Panc1 (cell line): ENCODE measurements at regions not wholly inside any gene's neighbourhood (a gene's known extent, or its start where the extent isn't known, plus 50 kb on each side); places are given as distances from the start of the nearest gene placed in this dataset.

Experiments
- CTCF ChIP-seq: fragments of 450-650 bp; IDR thresholded peaks from 2 replicates; pipeline ENCODE4 v1.5.1; 2017; ENCODE audit warnings: mild to moderate bottlenecking
- POLR2AphosphoS5 ChIP-seq: IDR thresholded peaks from 2 replicates; pipeline ENCODE4 v1.6.1; 2012; ENCODE audit warnings: mild to moderate bottlenecking, low read depth, low read length, moderate library complexity
- REST ChIP-seq, 2 experiments: IDR thresholded peaks; 2 replicates each; pipeline ENCODE4 v1.6.1; 2011 to 2012; ENCODE audit warnings: low read depth in 2 of 2, control low read depth in 1 of 2, low read length in 1 of 2, mild to moderate bottlenecking in 1 of 2, moderate library complexity in 1 of 2; ENCODE audit not compliant: insufficient read depth in 1 of 2
- SIN3A ChIP-seq: IDR thresholded peaks from 2 replicates; pipeline ENCODE4 v1.6.1; 2012; ENCODE audit warnings: low read depth, mild to moderate bottlenecking, low read length, moderate library complexity, borderline replicate concordance; ENCODE audit not compliant: insufficient read depth
- TCF7L2 ChIP-seq: IDR thresholded peaks from 2 replicates; pipeline ENCODE4 v1.6.1; 2011; ENCODE audit warnings: mild to moderate bottlenecking, low read depth, low read length, inconsistent platforms

DNA sequence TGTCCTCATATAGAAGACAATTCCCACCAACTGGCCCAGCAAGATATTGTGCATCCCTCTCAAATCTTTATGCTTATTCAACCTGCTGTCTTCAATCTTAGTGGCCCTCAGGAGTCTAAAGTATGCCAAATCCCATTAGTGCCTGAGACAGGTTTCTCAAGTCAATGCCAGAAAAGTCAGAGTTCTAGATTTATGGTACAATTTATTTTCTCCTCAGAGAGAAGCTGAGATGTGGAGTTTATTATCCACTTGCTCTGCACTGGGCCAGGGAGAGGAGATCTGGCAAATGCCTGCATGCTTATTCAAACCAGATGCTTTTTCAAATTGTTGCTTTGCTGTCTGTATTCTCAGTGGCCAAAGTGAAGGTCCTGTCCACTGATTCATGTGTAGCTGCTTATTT is 825.2 kb downstream of the METTL4 start:
- TF ChIP-seq SIN3A (no peak), CTCF (no peak), POLR2AphosphoS5 (no peak), REST (IDR thresholded peaks at IDR 0.05; ENCODE audit: insufficient read depth in 1 of 2, low read depth in 2 of 2, low read length in 1 of 2) (no peak), TCF7L2 (no peak)
